ENCODE measurements at regions not wholly inside any gene's neighbourhood (a gene's known extent, or its start where the extent isn't known, plus 50 kb on each side); places are given as distances from the start of the nearest gene placed in this dataset.
"Not testable (repeated sequence)": the region's sequence is repeated elsewhere in the genome, so short reads cannot be mapped to it uniquely, and the experiment has no call there.

- TF ChIP-seq CTCF (IDR thresholded peaks at IDR 0.05; ENCODE audit: low read depth, low read length), result no peak
- H3K4me3 ChIP-seq (replicated peaks in 1 of 2; ENCODE audit: low read depth in 2 of 2, low read length in 2 of 2), result no peak overlapping the region
- no peak for DNase-seq (ENCODE audit: low read depth in 2 of 2)
Measured at GRCh38 chr12:58670623-58671022, 249.7 kb downstream of the LRIG3 start.

- no peak overlapping the region for H3K4me3 ChIP-seq (replicated peaks in 1 of 2; ENCODE audit: low read depth in 2 of 2, low read length in 2 of 2)
- DNase-seq (ENCODE audit: low read depth in 2 of 2), result no peak
- TF ChIP-seq CTCF (IDR thresholded peaks at IDR 0.05; ENCODE audit: low read depth, low read length), result no peak
Measured at GRCh38 chr12:58671196-58671595, 249.1 kb downstream of the LRIG3 start.

- no peak overlapping the region for H3K4me3 ChIP-seq (replicated peaks in 1 of 2; ENCODE audit: low read depth in 2 of 2, low read length in 2 of 2)
- TF ChIP-seq CTCF (IDR thresholded peaks at IDR 0.05; ENCODE audit: low read depth, low read length), result no peak
- DNase-seq (ENCODE audit: low read depth in 2 of 2), result no peak
Measured at GRCh38 chr12:58673021-58673420, 247.3 kb downstream of the LRIG3 start.

- DNase-seq (ENCODE audit: low read depth in 2 of 2); H3K4me3 ChIP-seq (replicated peaks in 1 of 2; ENCODE audit: low read depth in 2 of 2, low read length in 2 of 2): not testable (repeated sequence)
Measured at GRCh38 chr12:58677833-58678232, 242.5 kb downstream of the LRIG3 start.

DNA sequence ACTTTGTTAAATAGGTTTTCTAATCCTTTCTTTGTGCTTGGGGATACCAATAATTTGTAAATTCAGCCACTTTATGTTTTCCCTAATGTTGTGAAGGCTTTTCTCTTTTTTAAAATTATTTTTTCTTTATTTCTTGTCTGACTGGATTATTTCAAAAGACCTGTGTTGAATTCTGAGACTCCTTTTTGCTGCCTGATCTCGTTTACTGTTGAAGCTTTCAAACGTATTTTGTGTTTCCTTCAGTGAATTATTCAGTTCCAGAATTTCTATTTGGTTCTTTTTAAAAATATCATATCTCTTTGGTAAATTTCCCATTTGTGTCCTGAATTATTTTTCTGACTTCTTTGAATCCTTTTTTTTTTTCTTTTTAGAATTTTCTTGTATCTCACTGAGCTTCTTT is 241.6 kb downstream of the LRIG3 start:
- no peak for DNase-seq (ENCODE audit: low read depth in 2 of 2)
- no peak for TF ChIP-seq CTCF (IDR thresholded peaks at IDR 0.05; ENCODE audit: low read depth, low read length)
- H3K4me3 ChIP-seq (replicated peaks in 1 of 2; ENCODE audit: low read depth in 2 of 2, low read length in 2 of 2), result no peak overlapping the region

GRCh38 chr12:58681730-58682129 is 238.6 kb downstream of the LRIG3 start:
- no peak overlapping the region for H3K4me3 ChIP-seq (replicated peaks in 1 of 2; ENCODE audit: low read depth in 2 of 2, low read length in 2 of 2)
- no peak for DNase-seq (ENCODE audit: low read depth in 2 of 2)
- TF ChIP-seq CTCF (IDR thresholded peaks at IDR 0.05; ENCODE audit: low read depth, low read length), result no peak

DNA sequence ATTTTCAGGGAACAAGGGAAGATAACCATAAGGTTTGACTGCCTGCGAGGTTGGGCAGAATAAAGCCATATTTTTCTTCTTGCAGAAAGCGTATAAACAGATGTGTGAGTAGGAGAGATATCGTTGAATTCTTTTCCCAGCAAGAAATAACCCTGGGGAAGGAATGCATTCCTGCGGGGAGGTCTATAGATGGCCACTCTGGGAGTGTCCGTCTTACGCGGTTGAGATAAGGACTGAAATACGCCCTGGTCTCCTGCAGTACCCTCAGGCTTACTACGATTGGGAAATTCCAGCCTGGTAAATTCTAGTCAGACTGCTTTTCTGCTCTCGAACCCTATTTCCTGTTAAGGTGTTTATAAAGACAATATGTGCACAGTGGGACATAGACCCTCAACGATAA is 225.0 kb downstream of the LRIG3 start:
- no peak overlapping the region for H3K4me3 ChIP-seq (replicated peaks in 1 of 2; ENCODE audit: low read depth in 2 of 2, low read length in 2 of 2)
- no peak for DNase-seq (ENCODE audit: low read depth in 2 of 2)

More for the DNA sequence above, 225.0 kb downstream of the LRIG3 start:
- no peak for TF ChIP-seq CTCF (IDR thresholded peaks at IDR 0.05; ENCODE audit: low read depth, low read length)

All from cardiac fibroblast (primary cell).